ENCODE measurements at regions not wholly inside any gene's neighbourhood (a gene's known extent, or its start where the extent isn't known, plus 50 kb on each side); places are given as distances from the start of the nearest gene placed in this dataset.

- 61% methylated on average over 4 of the region's 4 CpGs for WGBS
- intact Hi-C loops (cut with DNase I) = no loop called here
- no peak overlapping the region for H3K27ac ChIP-seq (replicated peaks in 1 of 4)
Observed at GRCh38 chr5:90308787-90309585, 100.6 kb downstream of the CETN3 start.

GRCh38 chr5:90307782-90308181 is 101.8 kb downstream of the CETN3 start:
- no peak overlapping the region for H3K27ac ChIP-seq (replicated peaks in 1 of 4)
- no peak overlapping the region for H3K4me3 ChIP-seq
- no peaks in the 10 kb centered on the region for H3K4me1 ChIP-seq
- H3K9me3 ChIP-seq = no peaks in the 10 kb centered on the region
- intact Hi-C loops (cut with DNase I) = no loop called here
- no peaks in the 10 kb centered on the region for H3K27me3 ChIP-seq
- 26% methylated on average over 1 of the region's 1 CpG for WGBS
- DNase-seq (ENCODE audit: extremely low spot score) = no peak
- H3K36me3 ChIP-seq = no peaks in the 10 kb centered on the region
- no peak for TF ChIP-seq EP300 (IDR thresholded peaks at IDR 0.05)
- TF ChIP-seq CTCF (IDR thresholded peaks at IDR 0.05) = no peak
- no peak for TF ChIP-seq POLR2AphosphoS5 (IDR thresholded peaks at IDR 0.05)
- TF ChIP-seq POLR2A (IDR thresholded peaks at IDR 0.05; ENCODE audit: low read depth) = no peak

More at GRCh38 chr5:90308787-90309585, 100.6 kb downstream of the CETN3 start:
- no peak overlapping the region for H3K4me3 ChIP-seq
- no peaks in the 10 kb centered on the region for H3K4me1 ChIP-seq
- H3K9me3 ChIP-seq = no peaks in the 10 kb centered on the region
- H3K36me3 ChIP-seq = no peaks in the 10 kb centered on the region
- no peaks in the 10 kb centered on the region for H3K27me3 ChIP-seq
- TF ChIP-seq EP300 (IDR thresholded peaks at IDR 0.05) (no peak), POLR2A (IDR thresholded peaks at IDR 0.05; ENCODE audit: low read depth) (no peak), POLR2AphosphoS5 (IDR thresholded peaks at IDR 0.05) (no peak), CTCF (IDR thresholded peaks at IDR 0.05) (no peak)
- no peak for DNase-seq (ENCODE audit: extremely low spot score)

- DNase-seq (ENCODE audit: extremely low spot score) = no peak
- H3K4me1 ChIP-seq = no peaks in the 10 kb centered on the region
- no peaks in the 10 kb centered on the region for H3K36me3 ChIP-seq
- no peak overlapping the region for H3K27ac ChIP-seq (replicated peaks in 1 of 4)
- intact Hi-C loops (cut with DNase I) = no loop called here
- H3K9me3 ChIP-seq = no peaks in the 10 kb centered on the region
- no peaks in the 10 kb centered on the region for H3K27me3 ChIP-seq
- no peak overlapping the region for H3K4me3 ChIP-seq
- no peak for TF ChIP-seq EP300 (IDR thresholded peaks at IDR 0.05)
- no peak for TF ChIP-seq POLR2A (IDR thresholded peaks at IDR 0.05; ENCODE audit: low read depth)
- TF ChIP-seq POLR2AphosphoS5 (IDR thresholded peaks at IDR 0.05) = no peak
- no peak for TF ChIP-seq CTCF (IDR thresholded peaks at IDR 0.05)
Observed at GRCh38 chr5:90307322-90307721, 102.2 kb downstream of the CETN3 start.

GRCh38 chr5:90306613-90307012 is 102.9 kb downstream of the CETN3 start:
- no peak overlapping the region for H3K27ac ChIP-seq (replicated peaks in 1 of 4)
- H3K9me3 ChIP-seq = no peaks in the 10 kb centered on the region
- intact Hi-C loops (cut with DNase I) = no loop called here
- no peaks in the 10 kb centered on the region for H3K4me1 ChIP-seq
- DNase-seq (ENCODE audit: extremely low spot score) = no peak
- no peaks in the 10 kb centered on the region for H3K36me3 ChIP-seq
- no peak for TF ChIP-seq CTCF (IDR thresholded peaks at IDR 0.05)
- no peak for TF ChIP-seq POLR2AphosphoS5 (IDR thresholded peaks at IDR 0.05)
- TF ChIP-seq POLR2A (IDR thresholded peaks at IDR 0.05; ENCODE audit: low read depth) = no peak
- no peak for TF ChIP-seq EP300 (IDR thresholded peaks at IDR 0.05)
- no peaks in the 10 kb centered on the region for H3K27me3 ChIP-seq
- no peak overlapping the region for H3K4me3 ChIP-seq

All from esophagus muscularis mucosa (tissue), 4 donors.